HUES6 (cell line): ENCODE measurements at regions not wholly inside any gene's neighbourhood (a gene's known extent, or its start where the extent isn't known, plus 50 kb on each side); places are given as distances from the start of the nearest gene placed in this dataset.
"Not testable (repeated sequence)": the region's sequence is repeated elsewhere in the genome, so short reads cannot be mapped to it uniquely, and the experiment has no call there.

Experiments
- H3K27ac ChIP-seq: 2 replicates; pipeline ENCODE4 v1.7.0; 2013; ENCODE audit warnings: low read depth, mild to moderate bottlenecking, low read length, inconsistent platforms
- H3K27me3 ChIP-seq: 2 replicates; pipeline ENCODE4 v1.6.1; 2013; ENCODE audit warnings: low read length; ENCODE audit not compliant: control insufficient read depth, insufficient read depth
- H3K36me3 ChIP-seq: 2 replicates; pipeline ENCODE4 v1.6.1; 2013; ENCODE audit warnings: low read length; ENCODE audit not compliant: control insufficient read depth, insufficient read depth
- H3K4me1 ChIP-seq: 2 replicates; pipeline ENCODE4 v1.6.1; 2013; ENCODE audit warnings: low read length; ENCODE audit not compliant: control insufficient read depth, insufficient read depth
- H3K4me3 ChIP-seq: 2 replicates; pipeline ENCODE4 v1.5.1; 2013; ENCODE audit warnings: low read depth, low read length
- H3K9ac ChIP-seq: one replicate; pipeline ENCODE4 v1.6.1; 2013; ENCODE audit warnings: mild to moderate bottlenecking, low read length
- H3K9me3 ChIP-seq: 2 replicates; pipeline ENCODE4 v1.6.1; 2013; ENCODE audit warnings: low read depth, low read length; ENCODE audit not compliant: control insufficient read depth, insufficient read depth

- H3K27ac ChIP-seq, H3K4me3 ChIP-seq, H3K36me3 ChIP-seq, H3K4me1 ChIP-seq, H3K27me3 ChIP-seq, H3K9me3 ChIP-seq, H3K9ac ChIP-seq: not testable (repeated sequence)
These were observed 2907.5 kb downstream of the RPIA start for GRCh38 chr2:91599000-91599399.

DNA sequence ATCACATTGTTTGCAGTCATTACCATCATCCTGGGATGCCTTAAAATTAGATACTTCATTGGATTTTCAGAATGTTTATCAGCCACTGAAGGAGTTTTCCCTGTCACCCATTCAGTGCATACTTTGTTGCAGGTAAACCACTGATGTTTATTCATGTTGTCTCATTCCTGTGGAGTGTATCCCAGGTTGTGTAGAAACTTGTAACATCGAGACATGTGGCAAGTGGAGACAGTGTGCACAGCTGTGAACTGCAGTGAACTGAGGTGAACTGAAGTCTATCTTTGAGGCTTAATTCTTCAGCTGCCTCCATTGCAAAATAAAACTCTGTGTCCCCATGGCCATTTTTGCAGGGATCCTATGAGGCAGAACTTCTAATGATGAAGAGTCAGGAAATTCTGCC, 2911.4 kb downstream of the RPIA start:
- H3K4me3 ChIP-seq, H3K27ac ChIP-seq: not testable (repeated sequence)

DNA sequence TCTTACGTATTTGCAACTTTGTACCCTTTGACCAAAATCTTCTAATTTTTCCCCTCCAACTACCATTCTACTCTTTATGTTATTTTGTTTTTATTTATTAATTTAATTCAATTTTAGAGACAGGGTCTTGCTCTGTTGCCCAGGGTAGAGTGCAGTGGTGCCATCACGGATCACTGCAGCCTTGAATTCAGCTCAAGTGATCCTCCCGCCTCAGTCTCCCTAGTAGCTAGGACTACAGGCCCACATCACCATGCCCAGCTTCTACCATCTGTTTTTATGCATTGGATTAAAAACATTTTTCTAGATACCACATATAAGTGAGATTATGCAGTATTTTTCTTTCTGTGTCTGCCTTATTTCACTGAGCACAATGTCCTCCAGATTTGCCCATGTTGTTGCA, 2912.5 kb downstream of the RPIA start:
- H3K4me1 ChIP-seq, H3K4me3 ChIP-seq, H3K9me3 ChIP-seq, H3K9ac ChIP-seq, H3K27ac ChIP-seq, H3K36me3 ChIP-seq, H3K27me3 ChIP-seq: not testable (repeated sequence)

More for the DNA sequence above, 2911.4 kb downstream of the RPIA start:
- not testable (repeated sequence) for H3K9me3 ChIP-seq, H3K9ac ChIP-seq, H3K27me3 ChIP-seq, H3K36me3 ChIP-seq, H3K4me1 ChIP-seq

- not testable (repeated sequence) for H3K4me3 ChIP-seq, H3K4me1 ChIP-seq, H3K36me3 ChIP-seq, H3K9ac ChIP-seq, H3K27ac ChIP-seq, H3K9me3 ChIP-seq, H3K27me3 ChIP-seq
These were observed 2913.2 kb downstream of the RPIA start for GRCh38 chr2:91604629-91605028.

DNA sequence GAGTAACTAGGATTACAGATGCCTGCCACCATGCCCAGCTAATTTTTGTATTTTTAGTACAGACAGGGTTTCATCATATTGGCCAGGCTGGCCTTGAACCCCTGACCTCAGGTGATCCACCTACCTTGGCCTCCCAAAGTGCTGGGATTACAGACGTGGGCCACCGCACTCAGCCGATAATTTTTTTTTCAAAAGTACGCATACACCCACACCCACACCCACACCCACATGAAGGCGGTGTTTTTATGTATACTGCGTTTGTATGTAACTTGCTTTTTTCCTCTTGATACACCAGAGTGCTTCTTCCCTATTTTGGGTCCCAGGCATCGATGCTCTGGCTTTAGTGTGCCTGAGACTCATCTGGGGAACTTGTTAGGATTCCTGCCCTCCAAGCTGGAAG, 2932.3 kb downstream of the RPIA start:
- not testable (repeated sequence) for H3K4me3 ChIP-seq, H3K9me3 ChIP-seq, H3K4me1 ChIP-seq, H3K27ac ChIP-seq, H3K36me3 ChIP-seq, H3K9ac ChIP-seq, H3K27me3 ChIP-seq

GRCh38 chr2:91628471-91628870, 2937.0 kb downstream of the RPIA start:
- H3K9ac ChIP-seq, result not testable (repeated sequence)

GRCh38 chr2:91657193-91657592, 2965.7 kb downstream of the RPIA start:
- H3K4me1 ChIP-seq, H3K27ac ChIP-seq, H3K36me3 ChIP-seq, H3K27me3 ChIP-seq, H3K9me3 ChIP-seq: not testable (repeated sequence)
- H3K4me3 ChIP-seq, result peak overlapping the region; percentile 45; the same call in 1 of the 2 replicates
- peak overlapping the region; percentile 59 for H3K9ac ChIP-seq

More at GRCh38 chr2:91628471-91628870, 2937.0 kb downstream of the RPIA start:
- not testable (repeated sequence) for H3K36me3 ChIP-seq, H3K27me3 ChIP-seq, H3K4me3 ChIP-seq, H3K27ac ChIP-seq, H3K9me3 ChIP-seq, H3K4me1 ChIP-seq

DNA sequence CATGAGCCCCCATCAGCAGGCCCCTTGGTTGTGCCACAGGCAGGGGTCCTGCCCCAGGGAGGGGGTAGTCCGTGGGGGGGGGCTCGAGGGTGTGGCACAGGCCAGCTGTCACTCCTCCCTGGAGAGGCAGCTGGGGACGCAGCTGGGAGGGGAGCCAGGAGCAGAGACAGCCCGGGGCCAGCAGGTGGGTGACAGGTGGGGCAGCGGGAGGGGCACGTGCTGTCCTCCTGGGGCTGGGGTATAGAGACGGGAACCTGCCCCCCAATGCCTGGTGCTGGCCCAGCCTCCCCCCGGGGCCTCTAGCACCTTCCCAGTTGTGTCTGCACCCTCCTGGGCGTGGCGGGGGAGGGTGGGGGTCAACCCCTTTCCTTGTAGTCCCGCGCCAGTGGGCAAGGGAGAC, 2966.9 kb downstream of the RPIA start:
- not testable (repeated sequence) for H3K9ac ChIP-seq

DNA sequence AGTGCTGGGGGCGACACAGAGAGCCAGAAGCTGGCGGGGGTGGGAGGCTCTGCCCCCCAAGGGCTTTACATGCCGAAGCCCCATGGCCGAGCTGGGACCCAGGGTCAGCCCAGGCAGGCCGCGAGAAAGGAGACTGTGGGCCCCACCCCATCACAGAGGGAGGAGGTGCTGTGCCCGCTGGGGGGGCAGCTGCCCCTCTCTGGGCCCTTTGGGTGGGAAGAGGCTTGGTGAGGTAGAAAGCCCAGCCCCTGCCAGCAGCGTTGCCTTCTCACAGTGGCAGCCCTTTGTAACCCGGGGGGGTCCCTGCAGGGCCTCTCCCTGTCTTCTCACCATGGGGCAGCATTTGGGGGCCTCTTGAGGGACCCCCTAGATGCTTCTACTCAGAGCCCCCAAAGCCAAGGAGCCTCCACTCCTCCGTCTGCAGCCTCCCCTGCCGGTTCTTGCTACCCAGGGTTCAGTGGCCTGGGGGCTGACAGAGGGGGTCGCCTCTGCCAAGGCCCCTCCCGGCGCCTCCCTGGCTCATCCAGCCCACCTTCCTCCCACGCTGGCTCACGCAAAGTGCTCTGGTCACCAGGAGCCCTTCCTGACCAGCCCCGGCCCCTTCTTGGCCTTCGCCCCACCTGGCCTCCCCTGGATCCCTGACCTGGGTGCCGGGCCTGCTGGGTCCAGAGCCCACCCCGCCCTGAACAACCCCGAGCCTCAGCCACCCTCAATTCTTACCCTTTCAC, 2967.9 kb downstream of the RPIA start:
- not testable (repeated sequence) for H3K36me3 ChIP-seq, H3K4me1 ChIP-seq, H3K9ac ChIP-seq, H3K9me3 ChIP-seq, H3K27me3 ChIP-seq, H3K27ac ChIP-seq
- H3K4me3 ChIP-seq, result peak overlapping the region; percentile 33; the same call in 1 of the 2 replicates

More for the DNA sequence above, 2966.9 kb downstream of the RPIA start:
- not testable (repeated sequence) for H3K27ac ChIP-seq, H3K36me3 ChIP-seq, H3K27me3 ChIP-seq, H3K4me3 ChIP-seq, H3K9me3 ChIP-seq, H3K4me1 ChIP-seq

DNA sequence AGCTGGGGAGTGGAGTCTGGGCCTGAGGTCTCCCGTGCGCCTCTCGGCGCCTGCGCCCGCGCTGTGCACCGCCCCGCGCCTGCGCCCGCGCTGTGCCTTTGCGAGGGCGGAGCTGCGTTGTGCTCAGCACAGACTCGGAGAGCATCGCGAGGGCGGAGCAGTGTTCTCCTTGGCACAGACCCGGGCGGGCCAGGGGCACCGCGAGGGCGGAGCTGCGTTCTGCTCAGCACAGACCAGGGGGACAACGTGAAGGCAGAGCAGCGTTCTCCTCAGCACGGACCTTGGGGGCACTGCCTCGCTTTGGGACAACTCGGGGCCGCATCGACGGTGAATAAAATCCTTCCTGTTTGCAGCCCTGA, 2968.4 kb downstream of the RPIA start:
- H3K9me3 ChIP-seq, H3K27me3 ChIP-seq, H3K27ac ChIP-seq, H3K9ac ChIP-seq, H3K4me1 ChIP-seq, H3K36me3 ChIP-seq: not testable (repeated sequence)
- peak overlapping the region; percentile 57 for H3K4me3 ChIP-seq

- not testable (repeated sequence) for H3K4me3 ChIP-seq, H3K9me3 ChIP-seq, H3K4me1 ChIP-seq, H3K27me3 ChIP-seq, H3K9ac ChIP-seq, H3K27ac ChIP-seq, H3K36me3 ChIP-seq
These were observed 2975.9 kb downstream of the RPIA start for GRCh38 chr2:91667341-91667740.

DNA sequence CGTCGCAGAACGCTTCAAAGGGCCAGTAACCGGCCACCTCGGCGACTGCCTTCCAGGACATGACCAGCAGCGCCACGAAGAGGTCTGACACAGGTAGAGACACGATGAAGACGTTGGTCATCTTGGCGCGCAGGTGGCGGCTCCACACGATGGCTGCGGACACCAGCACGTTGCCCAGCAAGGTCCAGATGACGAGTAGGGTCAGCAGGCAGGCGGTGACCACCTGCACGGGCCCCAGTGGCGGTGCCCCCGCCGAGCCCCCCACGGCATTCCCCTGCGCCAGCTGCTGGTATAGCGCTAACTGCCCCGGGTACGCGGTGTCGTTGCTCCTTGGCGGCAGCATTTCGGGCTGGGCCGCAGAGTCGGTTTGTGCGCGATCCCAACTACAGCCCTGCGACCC, 2994.1 kb downstream of the RPIA start:
- H3K36me3 ChIP-seq, H3K9me3 ChIP-seq, H3K4me1 ChIP-seq, H3K27ac ChIP-seq, H3K9ac ChIP-seq: not testable (repeated sequence)
- Histone ChIP-seq H3K4me3 (peak overlapping the region; percentile 36; the same call in 1 of the 2 replicates), H3K27me3 (peaks cover 18% of the 10 kb centered on the region)
